T1000 (cell line): ENCODE measurements at regions not wholly inside any gene's neighbourhood (a gene's known extent, or its start where the extent isn't known, plus 50 kb on each side); places are given as distances from the start of the nearest gene placed in this dataset.
"Not testable (repeated sequence)": the region's sequence is repeated elsewhere in the genome, so short reads cannot be mapped to it uniquely, and the experiment has no call there.

ENCODE experiments used
- DNase-seq: peaks from one replicate; lab custom pipeline; 2025; ENCODE audit warnings: mixed read lengths; lab: John Stamatoyannopoulos, UW

- no peak for DNase-seq
These were observed 106.3 kb upstream of the ANKRD28 start for GRCh38 chr3:15903759-15904720.

- DNase-seq: no peak
These were observed 107.3 kb upstream of the ANKRD28 start for GRCh38 chr3:15905041-15905440.

- DNase-seq: not testable (repeated sequence)
These were observed 109.6 kb upstream of the ANKRD28 start for GRCh38 chr3:15907403-15907802.

GRCh38 chr3:15918988-15919387, 121.2 kb upstream of the ANKRD28 start:
- DNase-seq: no peak

GRCh38 chr3:15919971-15920370, 122.2 kb upstream of the ANKRD28 start:
- DNase-seq: no peak

GRCh38 chr3:15923640-15924405, 126.0 kb upstream of the ANKRD28 start:
- no peak for DNase-seq

GRCh38 chr3:15924914-15925313, 127.1 kb upstream of the ANKRD28 start:
- no peak for DNase-seq

- no peak for DNase-seq
These were observed 129.1 kb upstream of the ANKRD28 start for GRCh38 chr3:15926871-15927270.

- DNase-seq: no peak
These were observed 130.2 kb upstream of the ANKRD28 start for GRCh38 chr3:15927969-15928368.

GRCh38 chr3:15929944-15930571, 132.3 kb upstream of the ANKRD28 start:
- no peak for DNase-seq

GRCh38 chr3:15932348-15933300, 134.8 kb upstream of the ANKRD28 start:
- DNase-seq: no peak

- DNase-seq: no peak
These were observed 135.8 kb upstream of the ANKRD28 start for GRCh38 chr3:15933439-15934139.

- no peak for DNase-seq
These were observed 136.8 kb upstream of the ANKRD28 start for GRCh38 chr3:15934389-15935195.

GRCh38 chr3:15936312-15936711, 138.5 kb upstream of the ANKRD28 start:
- DNase-seq: no peak

GRCh38 chr3:15940641-15941040, 142.9 kb upstream of the ANKRD28 start:
- DNase-seq: no peak

- DNase-seq: not testable (repeated sequence)
These were observed 143.7 kb upstream of the ANKRD28 start for GRCh38 chr3:15941457-15941856.

GRCh38 chr3:15941958-15942357, 144.2 kb upstream of the ANKRD28 start:
- no peak for DNase-seq

GRCh38 chr3:15942462-15942861, 144.7 kb upstream of the ANKRD28 start:
- no peak for DNase-seq

GRCh38 chr3:15942936-15943335, 145.2 kb upstream of the ANKRD28 start:
- no peak for DNase-seq

- DNase-seq: no peak
These were observed 150.6 kb upstream of the ANKRD28 start for GRCh38 chr3:15948388-15948787.
